ENCODE measurements at regions not wholly inside any gene's neighbourhood (a gene's known extent, or its start where the extent isn't known, plus 50 kb on each side); places are given as distances from the start of the nearest gene placed in this dataset.

GRCh38 chr20:5451643-5452210 is 135.0 kb upstream of the PROKR2 start:
- Histone ChIP-seq H3K27ac (ENCODE audit: insufficient read length, low read depth, low read length) (no peak overlapping the region), H2AFZ (ENCODE audit: low read length) (no peak overlapping the region), H3K23me2 (ENCODE audit: insufficient read length, low read depth, low read length, poor library complexity, severe bottlenecking) (no peaks in the 10 kb centered on the region), H4K8ac (replicated peaks; ENCODE audit: insufficient read length, low read depth, low read length) (no peak overlapping the region), H3K4ac (ENCODE audit: low read depth, low read length) (no peak overlapping the region), H2AK5ac (ENCODE audit: insufficient read length, low read length) (no peak overlapping the region), H2BK12ac (ENCODE audit: insufficient read length, low read depth, low read length) (no peak overlapping the region), H2BK5ac (ENCODE audit: insufficient read length, low read length) (no peak overlapping the region), H3K4me1 (ENCODE audit: insufficient read depth, low read length) (no peaks in the 10 kb centered on the region), H4K5ac (ENCODE audit: insufficient read length, low read depth, low read length) (no peak overlapping the region), H4K91ac (ENCODE audit: insufficient read length, low read depth, low read length) (no peak overlapping the region), H3K27me3 (ENCODE audit: insufficient read depth, low read length) (no peaks in the 10 kb centered on the region), H3K23ac (ENCODE audit: insufficient read length, low read depth, low read length) (no peak overlapping the region), H3K9ac (ENCODE audit: extremely low read depth, insufficient read length, low read length) (no peak overlapping the region), H2BK120ac (ENCODE audit: low read depth, low read length, poor library complexity, severe bottlenecking) (no peak overlapping the region), H2BK20ac (ENCODE audit: low read depth, low read length, poor library complexity, severe bottlenecking) (no peak overlapping the region), H3K56ac (ENCODE audit: insufficient read length, low read depth, low read length) (no peak overlapping the region), H3K4me2 (ENCODE audit: insufficient read depth, insufficient read length, low read length) (no peak overlapping the region), H3K18ac (ENCODE audit: insufficient read length, low read depth, low read length) (no peak overlapping the region), H3T11ph (ENCODE audit: low read length) (no peak overlapping the region), H3K14ac (ENCODE audit: insufficient read depth, low read length) (no peak overlapping the region), H3K79me1 (ENCODE audit: insufficient read depth, low read depth, low read length, poor library complexity, severe bottlenecking) (no peaks in the 10 kb centered on the region), H3K79me2 (ENCODE audit: insufficient read depth, low read length) (no peaks in the 10 kb centered on the region), H2BK15ac (ENCODE audit: low read depth, low read length) (no peak overlapping the region), H4K20me1 (ENCODE audit: control insufficient read depth, insufficient read depth, insufficient read length) (no peaks in the 10 kb centered on the region), H3K9me3 (ENCODE audit: control insufficient read depth, low read depth, low read length) (peaks cover 7% of the 10 kb centered on the region)
- no CpG with 5 or more reads among the region's 2 CpGs for WGBS (ENCODE audit: extremely low coverage, insufficient read length, low lambda C conversion rate)
- Mint-ChIP-seq H3K27ac (no peak overlapping the region), H3K27me3 (ENCODE audit: low read depth) (peaks cover 1% of the 10 kb centered on the region; the same call in 1 of the 2 replicates), H3K9me3 (peaks cover 19 to 24% of the 10 kb centered on the region in 2 experiments), H3K4me3 (no peak overlapping the region), H3K36me3 (ENCODE audit: insufficient read depth in 1 of 3, low read depth in 3 of 3) (peaks cover 6 to 25% (median 8%) of the 10 kb centered on the region in 3 experiments; a peak in 5 of 7 replicates), H3K4me1 (peaks cover 12 to 23% of the 10 kb centered on the region in 2 experiments)
- no peak for TF ChIP-seq CTCF (conservative IDR thresholded peaks at IDR 0.05)
- no peak for DNase-seq

Measured in H9 (cell line).